ENCODE measurements at regions not wholly inside any gene's neighbourhood (a gene's known extent, or its start where the extent isn't known, plus 50 kb on each side); places are given as distances from the start of the nearest gene placed in this dataset.

- TF ChIP-seq CTCF (IDR thresholded peaks at IDR 0.05; ENCODE audit: insufficient read depth, low read length) (no peak), REST (IDR thresholded peaks at IDR 0.05; ENCODE audit: insufficient replicate concordance, low read depth) (no peak), POLR2AphosphoS5 (IDR thresholded peaks at IDR 0.05; ENCODE audit: low read depth) (no peak), GABPA (IDR thresholded peaks at IDR 0.05; ENCODE audit: low read depth) (no peak), SPI1 (IDR thresholded peaks at IDR 0.05; ENCODE audit: borderline replicate concordance, low read depth) (no peak)
These were observed 421.0 kb downstream of the LRATD1 start for GRCh38 chr2:15053542-15053941.

Data from HL-60 (cell line).